CD4-positive, alpha-beta T cell (primary cell): ENCODE measurements at regions not wholly inside any gene's neighbourhood (a gene's known extent, or its start where the extent isn't known, plus 50 kb on each side); places are given as distances from the start of the nearest gene placed in this dataset.

Experiments used
- ATAC-seq: fragments of 200-7000 bp; cut with Tn5 transposase; one replicate; pipeline ENCODE4 v1.10.0; 2022; ENCODE audit warnings: mild to moderate bottlenecking; ENCODE audit not compliant: poor library complexity
- CTCF ChIA-PET: fragments of 350-600 bp; sonication (Branson Sonifier 250); formaldehyde crosslinking; loops from one replicate; lab custom pipeline; 2021; ENCODE audit warnings: antibody characterized with exemption, inconsistent platforms; lab: Charles Lee
- POLR2A ChIA-PET: fragments of 350-600 bp; sonication (Branson Sonifier 250); formaldehyde crosslinking; loops from one replicate; lab custom pipeline; 2021; ENCODE audit warnings: antibody characterized with exemption, inconsistent platforms; lab: Charles Lee
- DNase-seq, 14 experiments: peaks; one replicate each; pipeline ENCODE4 v3.0.0-alpha.2; 2013 to 2020; ENCODE audit warnings: mixed read lengths in 2 of 14
- H3K27ac ChIP-seq, 2 donors: one replicate each; pipeline versions ENCODE4 v1.5.1 to v1.7.0; 2013; ENCODE audit warnings: low read length in 2 of 2, low read depth in 1 of 2, mild to moderate bottlenecking in 1 of 2
- H3K27me3 ChIP-seq, 2 experiments: 1 replicate in 1 of 2; 2 replicates in 1 of 2; pipeline versions ENCODE4 v1.6.1 to v1.7.0; 2013; ENCODE audit warnings: low read length in 2 of 2, control low read depth in 1 of 2, mild to moderate bottlenecking in 1 of 2, moderate library complexity in 1 of 2; ENCODE audit not compliant: insufficient read depth in 2 of 2, control insufficient read depth in 1 of 2
- H3K36me3 ChIP-seq: one replicate; pipeline ENCODE4 v1.6.1; 2013; ENCODE audit warnings: low read length, control low read depth; ENCODE audit not compliant: insufficient read depth
- H3K4me1 ChIP-seq: one replicate; pipeline ENCODE4 v1.6.1; 2013; ENCODE audit warnings: low read length, control low read depth; ENCODE audit not compliant: insufficient read depth
- H3K4me3 ChIP-seq: one replicate; pipeline ENCODE4 v1.5.1; 2013; ENCODE audit warnings: mild to moderate bottlenecking, low read length, moderate library complexity
- H3K9me3 ChIP-seq, 2 experiments: 1 replicate in 1 of 2; 2 replicates in 1 of 2; pipeline versions ENCODE4 v1.6.1 to v1.7.0; 2013; ENCODE audit warnings: low read length in 2 of 2, mild to moderate bottlenecking in 2 of 2, control low read depth in 1 of 2, moderate library complexity in 1 of 2; ENCODE audit not compliant: control insufficient read depth in 1 of 2, insufficient read depth in 1 of 2
- H3K27ac Mint-ChIP-seq: one replicate; pipeline ENCODE4 v1.8.0; 2020; ENCODE audit warnings: mixed read lengths
- H3K27me3 Mint-ChIP-seq: one replicate; pipeline ENCODE4 v1.8.0; 2021; ENCODE audit warnings: mixed read lengths
- H3K36me3 Mint-ChIP-seq: one replicate; pipeline ENCODE4 v1.8.0; 2021; ENCODE audit warnings: low read depth, mixed read lengths
- H3K4me1 Mint-ChIP-seq: one replicate; pipeline ENCODE4 v1.8.0; 2021; ENCODE audit warnings: low read depth, mixed read lengths
- H3K4me3 Mint-ChIP-seq: one replicate; pipeline ENCODE4 v1.8.0; 2020; ENCODE audit warnings: mild to moderate bottlenecking, mixed read lengths
- H3K9me3 Mint-ChIP-seq: one replicate; pipeline ENCODE4 v1.8.0; 2020; ENCODE audit warnings: mixed read lengths
- intact Hi-C, 2 experiments: fragments of 100-400 bp; cut with DNase I in 1 of 2; cut with micrococcal nuclease in 1 of 2; formaldehyde crosslinking; loops; one replicate each; pipeline versions ENCODE4 v1.15.1 to v1.9.0; 2023 to 2025; cut with DNase I, micrococcal nuclease
- TF ChIP-seq, protein P1 (sequence below): fragments of 200-600 bp; IDR thresholded peaks from one replicate; pipeline ENCODE4 v1.8.0; 2022; ENCODE audit warnings: antibody characterized with exemption, mild to moderate bottlenecking

- ATAC-seq, result no peak
- Histone ChIP-seq H3K9me3 (no peaks in the 10 kb centered on the region), H3K27ac (no peak overlapping the region), H3K27me3 (peaks cover 0 to 3% of the 10 kb centered on the region in 2 experiments), H3K4me1 (no peaks in the 10 kb centered on the region), H3K4me3 (no peak overlapping the region), H3K36me3 (no peaks in the 10 kb centered on the region)
- Mint-ChIP-seq H3K4me1 (no peaks in the 10 kb centered on the region), H3K9me3 (no peaks in the 10 kb centered on the region), H3K36me3 (no peaks in the 10 kb centered on the region), H3K4me3 (no peak overlapping the region), H3K27me3 (peaks cover 17% of the 10 kb centered on the region), H3K27ac (no peak overlapping the region)
- intact Hi-C loops, result no loop called here
- ChIA-PET CTCF (no interaction called here), POLR2A (no interaction called here)
- DNase-seq, result no peak
- TF ChIP-seq, protein P1, sequence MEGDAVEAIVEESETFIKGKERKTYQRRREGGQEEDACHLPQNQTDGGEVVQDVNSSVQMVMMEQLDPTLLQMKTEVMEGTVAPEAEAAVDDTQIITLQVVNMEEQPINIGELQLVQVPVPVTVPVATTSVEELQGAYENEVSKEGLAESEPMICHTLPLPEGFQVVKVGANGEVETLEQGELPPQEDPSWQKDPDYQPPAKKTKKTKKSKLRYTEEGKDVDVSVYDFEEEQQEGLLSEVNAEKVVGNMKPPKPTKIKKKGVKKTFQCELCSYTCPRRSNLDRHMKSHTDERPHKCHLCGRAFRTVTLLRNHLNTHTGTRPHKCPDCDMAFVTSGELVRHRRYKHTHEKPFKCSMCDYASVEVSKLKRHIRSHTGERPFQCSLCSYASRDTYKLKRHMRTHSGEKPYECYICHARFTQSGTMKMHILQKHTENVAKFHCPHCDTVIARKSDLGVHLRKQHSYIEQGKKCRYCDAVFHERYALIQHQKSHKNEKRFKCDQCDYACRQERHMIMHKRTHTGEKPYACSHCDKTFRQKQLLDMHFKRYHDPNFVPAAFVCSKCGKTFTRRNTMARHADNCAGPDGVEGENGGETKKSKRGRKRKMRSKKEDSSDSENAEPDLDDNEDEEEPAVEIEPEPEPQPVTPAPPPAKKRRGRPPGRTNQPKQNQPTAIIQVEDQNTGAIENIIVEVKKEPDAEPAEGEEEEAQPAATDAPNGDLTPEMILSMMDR, result no peak
These were observed 94.6 kb upstream of the TMPRSS2 start for GRCh38 chr21:41602531-41602930.

DNA sequence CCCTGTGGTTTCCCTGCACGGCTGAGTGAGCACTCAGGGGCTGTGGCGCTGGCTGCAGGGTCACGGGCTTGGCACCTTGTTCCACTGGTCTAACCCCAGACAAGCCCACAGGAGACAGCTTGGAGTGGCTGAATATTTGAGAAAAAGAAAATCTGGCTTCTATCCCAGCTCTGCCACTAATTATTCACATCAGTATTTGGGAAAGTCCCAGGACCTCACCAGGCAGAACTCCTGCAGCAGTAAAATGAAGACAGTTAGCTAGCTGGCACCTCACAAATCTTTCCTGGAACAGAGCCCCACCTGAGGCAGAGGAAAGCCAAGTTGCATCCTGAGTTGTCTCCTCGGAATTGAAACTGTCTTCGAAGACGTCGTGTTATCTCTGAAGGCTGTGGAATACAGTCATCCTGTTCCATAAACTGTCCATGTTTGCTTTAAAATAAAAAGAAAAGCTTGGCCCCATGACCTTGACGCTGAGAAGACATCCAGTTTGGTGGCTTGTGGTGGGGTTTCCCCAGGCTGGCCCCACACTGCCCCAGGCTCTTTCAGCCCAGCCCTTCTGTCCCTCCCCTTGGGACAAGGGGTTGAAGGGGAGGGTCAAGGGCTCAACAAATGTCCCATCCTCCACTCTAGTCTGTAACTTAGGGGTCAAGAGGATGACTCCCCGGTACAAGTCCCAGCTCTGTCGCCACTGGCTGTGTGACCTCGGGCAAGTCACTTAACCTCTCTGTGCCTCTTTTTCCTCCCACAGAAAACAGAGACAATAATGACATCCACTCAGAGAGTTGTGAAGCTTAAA is 93.8 kb upstream of the TMPRSS2 start:
- no peak overlapping the region for H3K27ac Mint-ChIP-seq
- no peak overlapping the region for H3K4me3 ChIP-seq
- H3K36me3 ChIP-seq, result no peaks in the 10 kb centered on the region
- CTCF ChIA-PET, result no interaction called here
- DNase-seq (peak in 1 of 14 experiments; percentile 6), ATAC-seq (no peak)
- H3K4me3 Mint-ChIP-seq, result no peak overlapping the region
- no peaks in the 10 kb centered on the region for H3K9me3 ChIP-seq
- H3K4me1 Mint-ChIP-seq, result no peaks in the 10 kb centered on the region
- H3K27me3 ChIP-seq, result peaks cover 0 to 3% of the 10 kb centered on the region in 2 experiments
- no peak overlapping the region for H3K27ac ChIP-seq
- H3K27me3 Mint-ChIP-seq, result peaks cover 11% of the 10 kb centered on the region
- H3K36me3 Mint-ChIP-seq, result no peaks in the 10 kb centered on the region
- H3K9me3 Mint-ChIP-seq, result no peaks in the 10 kb centered on the region
- H3K4me1 ChIP-seq, result no peaks in the 10 kb centered on the region
- POLR2A ChIA-PET, result no interaction called here
- TF ChIP-seq, protein P1, result no peak
- intact Hi-C loops, result no loop called here

DNA sequence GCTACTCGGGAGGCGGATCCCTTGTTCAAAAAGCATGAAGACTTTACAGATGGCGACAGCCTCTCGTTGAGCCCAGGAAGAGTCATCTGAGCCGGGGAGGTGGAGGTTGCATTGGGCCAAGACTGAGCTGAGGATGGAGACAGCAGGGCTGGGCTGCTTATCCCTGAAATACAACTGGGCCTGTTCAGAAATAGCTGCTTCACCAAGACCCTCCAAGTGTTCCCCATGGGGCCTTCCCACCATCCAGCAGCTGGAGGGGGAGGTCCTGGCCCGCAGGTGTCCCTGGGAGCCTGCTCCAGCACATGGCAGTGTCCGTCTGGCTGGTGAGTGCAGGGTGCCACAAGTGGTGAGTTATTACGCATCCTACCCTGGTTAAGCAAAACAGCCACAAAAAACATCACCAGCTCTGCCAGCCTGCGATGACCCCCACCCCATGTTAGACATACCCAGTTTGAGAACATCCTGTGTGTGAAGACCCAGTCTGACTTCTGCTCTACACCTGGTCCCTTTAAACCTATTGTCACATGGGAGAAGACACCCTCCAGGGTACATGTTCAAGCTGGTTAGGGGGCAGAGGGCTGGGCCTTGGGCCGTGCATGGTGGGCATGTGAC is 93.1 kb upstream of the TMPRSS2 start:
- Mint-ChIP-seq H3K4me1 (no peaks in the 10 kb centered on the region), H3K9me3 (no peaks in the 10 kb centered on the region), H3K4me3 (no peak overlapping the region), H3K36me3 (no peaks in the 10 kb centered on the region), H3K27me3 (peaks cover 16% of the 10 kb centered on the region), H3K27ac (no peak overlapping the region)
- CTCF ChIA-PET, result no interaction called here
- POLR2A ChIA-PET, result no interaction called here
- H3K27ac ChIP-seq, result no peak overlapping the region
- no peaks in the 10 kb centered on the region for H3K4me1 ChIP-seq
- TF ChIP-seq, protein P1, result no peak
- intact Hi-C loops, result no loop called here
- H3K9me3 ChIP-seq, result no peaks in the 10 kb centered on the region
- ATAC-seq (no peak), DNase-seq (peak in 1 of 14 experiments; percentile 21)
- H3K4me3 ChIP-seq, result no peak overlapping the region
- no peaks in the 10 kb centered on the region for H3K36me3 ChIP-seq
- peaks cover 0 to 3% of the 10 kb centered on the region in 2 experiments for H3K27me3 ChIP-seq
